Neural cell (in vitro differentiated cells): ENCODE measurements at regions not wholly inside any gene's neighbourhood (a gene's known extent, or its start where the extent isn't known, plus 50 kb on each side); places are given as distances from the start of the nearest gene placed in this dataset.

ENCODE experiments used
- EP300 ChIP-seq: fragments of 450-650 bp; conservative IDR thresholded peaks from 2 replicates; pipeline ENCODE4 v1.6.1; 2014; ENCODE audit warnings: antibody characterized with exemption, mild to moderate bottlenecking, moderate library complexity; ENCODE audit not compliant: poor library complexity, severe bottlenecking
- EZH2 ChIP-seq: fragments of 200-600, 300-800 bp; shearing (Covaris generic), sonication (generic); IDR thresholded peaks from 2 replicates; pipeline ENCODE4 v1.6.1; 2014; ENCODE audit warnings: antibody characterized with exemption, low read length, borderline replicate concordance, mild to moderate bottlenecking; ENCODE audit not compliant: insufficient read depth, poor library complexity, severe bottlenecking
- POLR2AphosphoS5 ChIP-seq: IDR thresholded peaks from 2 replicates; pipeline ENCODE4 v1.6.1; 2012
- SMC3 ChIP-seq: fragments of 450-650 bp; conservative IDR thresholded peaks from 2 replicates; pipeline ENCODE4 v1.6.1; 2014; ENCODE audit warnings: antibody characterized with exemption, mild to moderate bottlenecking, moderate library complexity; ENCODE audit not compliant: poor library complexity
- TF ChIP-seq, protein P1 (sequence below): fragments of 450-650 bp; IDR thresholded peaks from 2 replicates; pipeline ENCODE4 v1.5.1; 2014; ENCODE audit warnings: antibody characterized with exemption, mild to moderate bottlenecking, moderate library complexity; ENCODE audit not compliant: poor library complexity, severe bottlenecking

GRCh38 chr5:104821606-104822005 lies 1259.0 kb upstream of the NUDT12 start:
- TF ChIP-seq, protein P1, sequence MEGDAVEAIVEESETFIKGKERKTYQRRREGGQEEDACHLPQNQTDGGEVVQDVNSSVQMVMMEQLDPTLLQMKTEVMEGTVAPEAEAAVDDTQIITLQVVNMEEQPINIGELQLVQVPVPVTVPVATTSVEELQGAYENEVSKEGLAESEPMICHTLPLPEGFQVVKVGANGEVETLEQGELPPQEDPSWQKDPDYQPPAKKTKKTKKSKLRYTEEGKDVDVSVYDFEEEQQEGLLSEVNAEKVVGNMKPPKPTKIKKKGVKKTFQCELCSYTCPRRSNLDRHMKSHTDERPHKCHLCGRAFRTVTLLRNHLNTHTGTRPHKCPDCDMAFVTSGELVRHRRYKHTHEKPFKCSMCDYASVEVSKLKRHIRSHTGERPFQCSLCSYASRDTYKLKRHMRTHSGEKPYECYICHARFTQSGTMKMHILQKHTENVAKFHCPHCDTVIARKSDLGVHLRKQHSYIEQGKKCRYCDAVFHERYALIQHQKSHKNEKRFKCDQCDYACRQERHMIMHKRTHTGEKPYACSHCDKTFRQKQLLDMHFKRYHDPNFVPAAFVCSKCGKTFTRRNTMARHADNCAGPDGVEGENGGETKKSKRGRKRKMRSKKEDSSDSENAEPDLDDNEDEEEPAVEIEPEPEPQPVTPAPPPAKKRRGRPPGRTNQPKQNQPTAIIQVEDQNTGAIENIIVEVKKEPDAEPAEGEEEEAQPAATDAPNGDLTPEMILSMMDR = no peak
- no peak for TF ChIP-seq EP300
- TF ChIP-seq POLR2AphosphoS5 = no peak
- TF ChIP-seq SMC3 = no peak
- TF ChIP-seq EZH2 = no peak
